ENCODE measurements at regions not wholly inside any gene's neighbourhood (a gene's known extent, or its start where the extent isn't known, plus 50 kb on each side); places are given as distances from the start of the nearest gene placed in this dataset.

GRCh38 chr9:106581973-106582372 is 281.0 kb upstream of the ZNF462 start:
- TF ChIP-seq CTCF (IDR thresholded peaks at IDR 0.05; ENCODE audit: low read depth, low read length, missing input control), result no peak
- TF ChIP-seq GABPA (IDR thresholded peaks at IDR 0.05 in 1 of 2, conservative IDR thresholded peaks at IDR 0.05 in 1 of 2), result no peak
- TF ChIP-seq RAD21 (IDR thresholded peaks at IDR 0.05), result no peak
- TF ChIP-seq SP1 (IDR thresholded peaks at IDR 0.05), result no peak
- TF ChIP-seq, protein P1, sequence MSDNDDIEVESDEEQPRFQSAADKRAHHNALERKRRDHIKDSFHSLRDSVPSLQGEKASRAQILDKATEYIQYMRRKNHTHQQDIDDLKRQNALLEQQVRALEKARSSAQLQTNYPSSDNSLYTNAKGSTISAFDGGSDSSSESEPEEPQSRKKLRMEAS (IDR thresholded peaks at IDR 0.05), result no peak
- no peak for TF ChIP-seq JUND (IDR thresholded peaks at IDR 0.05)
- TF ChIP-seq, protein P2, sequence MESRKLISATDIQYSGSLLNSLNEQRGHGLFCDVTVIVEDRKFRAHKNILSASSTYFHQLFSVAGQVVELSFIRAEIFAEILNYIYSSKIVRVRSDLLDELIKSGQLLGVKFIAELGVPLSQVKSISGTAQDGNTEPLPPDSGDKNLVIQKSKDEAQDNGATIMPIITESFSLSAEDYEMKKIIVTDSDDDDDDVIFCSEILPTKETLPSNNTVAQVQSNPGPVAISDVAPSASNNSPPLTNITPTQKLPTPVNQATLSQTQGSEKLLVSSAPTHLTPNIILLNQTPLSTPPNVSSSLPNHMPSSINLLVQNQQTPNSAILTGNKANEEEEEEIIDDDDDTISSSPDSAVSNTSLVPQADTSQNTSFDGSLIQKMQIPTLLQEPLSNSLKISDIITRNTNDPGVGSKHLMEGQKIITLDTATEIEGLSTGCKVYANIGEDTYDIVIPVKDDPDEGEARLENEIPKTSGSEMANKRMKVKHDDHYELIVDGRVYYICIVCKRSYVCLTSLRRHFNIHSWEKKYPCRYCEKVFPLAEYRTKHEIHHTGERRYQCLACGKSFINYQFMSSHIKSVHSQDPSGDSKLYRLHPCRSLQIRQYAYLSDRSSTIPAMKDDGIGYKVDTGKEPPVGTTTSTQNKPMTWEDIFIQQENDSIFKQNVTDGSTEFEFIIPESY (IDR thresholded peaks at IDR 0.05), result no peak
- TF ChIP-seq YY1 (IDR thresholded peaks at IDR 0.05), result no peak
- TF ChIP-seq, protein P3, sequence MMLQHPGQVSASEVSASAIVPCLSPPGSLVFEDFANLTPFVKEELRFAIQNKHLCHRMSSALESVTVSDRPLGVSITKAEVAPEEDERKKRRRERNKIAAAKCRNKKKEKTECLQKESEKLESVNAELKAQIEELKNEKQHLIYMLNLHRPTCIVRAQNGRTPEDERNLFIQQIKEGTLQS (IDR thresholded peaks at IDR 0.05), result no peak
- no peak for TF ChIP-seq TAF1 (conservative IDR thresholded peaks at IDR 0.05)
- TF ChIP-seq, protein P4, sequence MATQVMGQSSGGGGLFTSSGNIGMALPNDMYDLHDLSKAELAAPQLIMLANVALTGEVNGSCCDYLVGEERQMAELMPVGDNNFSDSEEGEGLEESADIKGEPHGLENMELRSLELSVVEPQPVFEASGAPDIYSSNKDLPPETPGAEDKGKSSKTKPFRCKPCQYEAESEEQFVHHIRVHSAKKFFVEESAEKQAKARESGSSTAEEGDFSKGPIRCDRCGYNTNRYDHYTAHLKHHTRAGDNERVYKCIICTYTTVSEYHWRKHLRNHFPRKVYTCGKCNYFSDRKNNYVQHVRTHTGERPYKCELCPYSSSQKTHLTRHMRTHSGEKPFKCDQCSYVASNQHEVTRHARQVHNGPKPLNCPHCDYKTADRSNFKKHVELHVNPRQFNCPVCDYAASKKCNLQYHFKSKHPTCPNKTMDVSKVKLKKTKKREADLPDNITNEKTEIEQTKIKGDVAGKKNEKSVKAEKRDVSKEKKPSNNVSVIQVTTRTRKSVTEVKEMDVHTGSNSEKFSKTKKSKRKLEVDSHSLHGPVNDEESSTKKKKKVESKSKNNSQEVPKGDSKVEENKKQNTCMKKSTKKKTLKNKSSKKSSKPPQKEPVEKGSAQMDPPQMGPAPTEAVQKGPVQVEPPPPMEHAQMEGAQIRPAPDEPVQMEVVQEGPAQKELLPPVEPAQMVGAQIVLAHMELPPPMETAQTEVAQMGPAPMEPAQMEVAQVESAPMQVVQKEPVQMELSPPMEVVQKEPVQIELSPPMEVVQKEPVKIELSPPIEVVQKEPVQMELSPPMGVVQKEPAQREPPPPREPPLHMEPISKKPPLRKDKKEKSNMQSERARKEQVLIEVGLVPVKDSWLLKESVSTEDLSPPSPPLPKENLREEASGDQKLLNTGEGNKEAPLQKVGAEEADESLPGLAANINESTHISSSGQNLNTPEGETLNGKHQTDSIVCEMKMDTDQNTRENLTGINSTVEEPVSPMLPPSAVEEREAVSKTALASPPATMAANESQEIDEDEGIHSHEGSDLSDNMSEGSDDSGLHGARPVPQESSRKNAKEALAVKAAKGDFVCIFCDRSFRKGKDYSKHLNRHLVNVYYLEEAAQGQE (IDR thresholded peaks at IDR 0.05), result no peak
- TF ChIP-seq FOXA1 (IDR thresholded peaks at IDR 0.05), result no peak
- no peak for TF ChIP-seq RXRA (IDR thresholded peaks at IDR 0.05)

Measured in liver (tissue), 3 donors.